ENCODE measurements at regions not wholly inside any gene's neighbourhood (a gene's known extent, or its start where the extent isn't known, plus 50 kb on each side); places are given as distances from the start of the nearest gene placed in this dataset.
A peak's percentile ranks its signal among the peaks of the same experiment; 100 is the strongest.

DNA sequence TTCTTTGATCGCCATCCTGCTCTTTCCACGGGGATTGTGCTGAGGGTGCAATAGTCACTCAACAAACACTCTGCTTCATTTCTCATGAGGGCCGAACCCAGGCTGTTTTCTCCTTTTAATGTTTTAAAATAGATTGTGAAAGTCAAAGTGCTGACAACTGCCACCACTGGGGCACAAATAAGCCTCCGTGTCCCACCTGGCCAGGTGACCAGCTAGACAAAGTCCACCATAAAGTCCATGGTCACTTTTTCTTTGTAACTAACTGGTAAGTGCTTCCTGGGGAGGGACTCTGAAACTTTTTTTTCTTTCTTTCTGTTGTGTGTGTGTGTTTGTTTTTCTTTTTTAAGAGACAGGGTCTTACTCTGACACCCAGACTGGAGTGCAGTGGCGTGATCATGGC is 219.8 kb downstream of the LY86 start:
- Histone ChIP-seq H3K27me3 (ENCODE audit: insufficient read depth) (no peaks in the 10 kb centered on the region), H3K36me3 (ENCODE audit: insufficient read depth) (no peaks in the 10 kb centered on the region), H4K20me1 (replicated peaks; ENCODE audit: insufficient read depth) (no peaks in the 10 kb centered on the region), H3K9me2 (ENCODE audit: insufficient read depth) (no peaks in the 10 kb centered on the region), H3K4me2 (no peak overlapping the region), H2AFZ (no peak overlapping the region), H3F3A (replicated peaks; ENCODE audit: low read depth) (no peaks in the 10 kb centered on the region), H3K27ac (ENCODE audit: low read depth) (no peak overlapping the region), H3K4me1 (ENCODE audit: insufficient read depth) (peaks cover 11% of the 10 kb centered on the region), H3K79me2 (replicated peaks; ENCODE audit: insufficient read depth) (no peaks in the 10 kb centered on the region), H3K4me3 (no peak overlapping the region)
- ATAC-seq (no peak), DNase-seq (ENCODE audit: low spot score) (no peak)
- no peak overlapping the region for H3K4me3 Mint-ChIP-seq
- TF ChIP-seq POLR2AphosphoS5 (IDR thresholded peaks at IDR 0.05; ENCODE audit: low read depth) (no peak), JUNB (IDR thresholded peaks at IDR 0.05; ENCODE audit: unreplicated experiment) (no peak), EZH2phosphoT487 (IDR thresholded peaks at IDR 0.05; ENCODE audit: unreplicated experiment) (no peak), EZH2 (IDR thresholded peaks at IDR 0.05; ENCODE audit: low read depth, unreplicated experiment) (no peak)
- TF ChIP-seq, protein P1, sequence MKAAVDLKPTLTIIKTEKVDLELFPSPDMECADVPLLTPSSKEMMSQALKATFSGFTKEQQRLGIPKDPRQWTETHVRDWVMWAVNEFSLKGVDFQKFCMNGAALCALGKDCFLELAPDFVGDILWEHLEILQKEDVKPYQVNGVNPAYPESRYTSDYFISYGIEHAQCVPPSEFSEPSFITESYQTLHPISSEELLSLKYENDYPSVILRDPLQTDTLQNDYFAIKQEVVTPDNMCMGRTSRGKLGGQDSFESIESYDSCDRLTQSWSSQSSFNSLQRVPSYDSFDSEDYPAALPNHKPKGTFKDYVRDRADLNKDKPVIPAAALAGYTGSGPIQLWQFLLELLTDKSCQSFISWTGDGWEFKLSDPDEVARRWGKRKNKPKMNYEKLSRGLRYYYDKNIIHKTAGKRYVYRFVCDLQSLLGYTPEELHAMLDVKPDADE (IDR thresholded peaks at IDR 0.05), result no peak
- TF ChIP-seq, protein P2, sequence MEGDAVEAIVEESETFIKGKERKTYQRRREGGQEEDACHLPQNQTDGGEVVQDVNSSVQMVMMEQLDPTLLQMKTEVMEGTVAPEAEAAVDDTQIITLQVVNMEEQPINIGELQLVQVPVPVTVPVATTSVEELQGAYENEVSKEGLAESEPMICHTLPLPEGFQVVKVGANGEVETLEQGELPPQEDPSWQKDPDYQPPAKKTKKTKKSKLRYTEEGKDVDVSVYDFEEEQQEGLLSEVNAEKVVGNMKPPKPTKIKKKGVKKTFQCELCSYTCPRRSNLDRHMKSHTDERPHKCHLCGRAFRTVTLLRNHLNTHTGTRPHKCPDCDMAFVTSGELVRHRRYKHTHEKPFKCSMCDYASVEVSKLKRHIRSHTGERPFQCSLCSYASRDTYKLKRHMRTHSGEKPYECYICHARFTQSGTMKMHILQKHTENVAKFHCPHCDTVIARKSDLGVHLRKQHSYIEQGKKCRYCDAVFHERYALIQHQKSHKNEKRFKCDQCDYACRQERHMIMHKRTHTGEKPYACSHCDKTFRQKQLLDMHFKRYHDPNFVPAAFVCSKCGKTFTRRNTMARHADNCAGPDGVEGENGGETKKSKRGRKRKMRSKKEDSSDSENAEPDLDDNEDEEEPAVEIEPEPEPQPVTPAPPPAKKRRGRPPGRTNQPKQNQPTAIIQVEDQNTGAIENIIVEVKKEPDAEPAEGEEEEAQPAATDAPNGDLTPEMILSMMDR (conservative IDR thresholded peaks at IDR 0.05; ENCODE audit: low read depth in 2 of 2), result no peak
- TF ChIP-seq, protein P3, sequence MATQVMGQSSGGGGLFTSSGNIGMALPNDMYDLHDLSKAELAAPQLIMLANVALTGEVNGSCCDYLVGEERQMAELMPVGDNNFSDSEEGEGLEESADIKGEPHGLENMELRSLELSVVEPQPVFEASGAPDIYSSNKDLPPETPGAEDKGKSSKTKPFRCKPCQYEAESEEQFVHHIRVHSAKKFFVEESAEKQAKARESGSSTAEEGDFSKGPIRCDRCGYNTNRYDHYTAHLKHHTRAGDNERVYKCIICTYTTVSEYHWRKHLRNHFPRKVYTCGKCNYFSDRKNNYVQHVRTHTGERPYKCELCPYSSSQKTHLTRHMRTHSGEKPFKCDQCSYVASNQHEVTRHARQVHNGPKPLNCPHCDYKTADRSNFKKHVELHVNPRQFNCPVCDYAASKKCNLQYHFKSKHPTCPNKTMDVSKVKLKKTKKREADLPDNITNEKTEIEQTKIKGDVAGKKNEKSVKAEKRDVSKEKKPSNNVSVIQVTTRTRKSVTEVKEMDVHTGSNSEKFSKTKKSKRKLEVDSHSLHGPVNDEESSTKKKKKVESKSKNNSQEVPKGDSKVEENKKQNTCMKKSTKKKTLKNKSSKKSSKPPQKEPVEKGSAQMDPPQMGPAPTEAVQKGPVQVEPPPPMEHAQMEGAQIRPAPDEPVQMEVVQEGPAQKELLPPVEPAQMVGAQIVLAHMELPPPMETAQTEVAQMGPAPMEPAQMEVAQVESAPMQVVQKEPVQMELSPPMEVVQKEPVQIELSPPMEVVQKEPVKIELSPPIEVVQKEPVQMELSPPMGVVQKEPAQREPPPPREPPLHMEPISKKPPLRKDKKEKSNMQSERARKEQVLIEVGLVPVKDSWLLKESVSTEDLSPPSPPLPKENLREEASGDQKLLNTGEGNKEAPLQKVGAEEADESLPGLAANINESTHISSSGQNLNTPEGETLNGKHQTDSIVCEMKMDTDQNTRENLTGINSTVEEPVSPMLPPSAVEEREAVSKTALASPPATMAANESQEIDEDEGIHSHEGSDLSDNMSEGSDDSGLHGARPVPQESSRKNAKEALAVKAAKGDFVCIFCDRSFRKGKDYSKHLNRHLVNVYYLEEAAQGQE (IDR thresholded peaks at IDR 0.05; ENCODE audit: unreplicated experiment), result no peak
- peaks cover 2% of the 10 kb centered on the region for H3K27me3 Mint-ChIP-seq (ENCODE audit: insufficient read depth, low read depth, poor library complexity)
- H3K9me3 Mint-ChIP-seq, result no peaks in the 10 kb centered on the region; the same call in 1 of the 3 replicates
- H3K27ac Mint-ChIP-seq, result no peak overlapping the region
- H3K36me3 Mint-ChIP-seq (ENCODE audit: low read depth), result no peaks in the 10 kb centered on the region
- H3K4me1 Mint-ChIP-seq, result peaks cover 33% of the 10 kb centered on the region

DNA sequence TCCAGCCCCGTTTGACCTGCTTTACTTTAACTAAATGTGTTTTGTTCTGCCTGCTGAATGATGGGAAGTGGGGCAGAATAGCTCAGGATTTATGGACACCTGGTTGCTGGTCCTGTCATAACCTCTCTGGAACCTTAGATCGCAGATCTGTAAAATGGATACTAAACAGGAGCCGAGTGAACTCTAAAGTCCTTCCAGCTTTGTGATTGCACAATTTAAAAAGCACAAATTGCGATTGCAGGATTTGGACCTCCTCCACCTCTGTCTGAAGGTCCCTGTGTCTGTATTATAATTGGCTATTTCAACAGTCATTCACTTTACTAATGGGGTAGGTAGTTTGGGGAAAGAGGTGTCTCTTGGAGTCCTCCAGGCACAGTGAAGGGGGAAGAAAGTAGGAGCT is 220.4 kb downstream of the LY86 start:
- no peak for ATAC-seq
- H3K4me3 Mint-ChIP-seq, result no peak overlapping the region
- peaks cover 33% of the 10 kb centered on the region for H3K4me1 Mint-ChIP-seq
- TF ChIP-seq NANOG (IDR thresholded peaks at IDR 0.05; ENCODE audit: borderline replicate concordance), result no peak
- no peak for TF ChIP-seq ZNF114 (CRISPR knock-in tag; IDR thresholded peaks at IDR 0.05)
- TF ChIP-seq, protein P1 (IDR thresholded peaks at IDR 0.05), result no peak
- TF ChIP-seq, protein P2 (conservative IDR thresholded peaks at IDR 0.05; ENCODE audit: low read depth in 2 of 2), result no peak
- no peak for TF ChIP-seq POLR2AphosphoS5 (IDR thresholded peaks at IDR 0.05; ENCODE audit: low read depth)
- no peak for TF ChIP-seq STAT1 (IDR thresholded peaks at IDR 0.05; ENCODE audit: unreplicated experiment)
- TF ChIP-seq CREB1 (CRISPR knock-in tag; IDR thresholded peaks at IDR 0.05; ENCODE audit: low read depth), result no peak
- no peak for TF ChIP-seq ZNF331 (CRISPR knock-in tag; IDR thresholded peaks at IDR 0.05; ENCODE audit: low read depth)

More for the DNA sequence above, 220.4 kb downstream of the LY86 start:
- Histone ChIP-seq H3K4me3 (no peak overlapping the region), H3K79me2 (replicated peaks; ENCODE audit: insufficient read depth) (no peaks in the 10 kb centered on the region), H3K27me3 (ENCODE audit: insufficient read depth) (no peaks in the 10 kb centered on the region), H3K4me2 (no peak overlapping the region), H3K4me1 (ENCODE audit: insufficient read depth) (peaks cover 11% of the 10 kb centered on the region), H3F3A (replicated peaks; ENCODE audit: low read depth) (no peaks in the 10 kb centered on the region), H3K36me3 (ENCODE audit: insufficient read depth) (no peaks in the 10 kb centered on the region), H3K9me2 (ENCODE audit: insufficient read depth) (no peaks in the 10 kb centered on the region), H2AFZ (peak overlapping the region; percentile 11; the same call in 1 of the 2 replicates), H3K27ac (ENCODE audit: low read depth) (no peak overlapping the region), H4K20me1 (replicated peaks; ENCODE audit: insufficient read depth) (no peaks in the 10 kb centered on the region)
- Mint-ChIP-seq H3K9me3 (no peaks in the 10 kb centered on the region; the same call in 1 of the 3 replicates), H3K27ac (no peak overlapping the region), H3K36me3 (ENCODE audit: low read depth) (no peaks in the 10 kb centered on the region), H3K27me3 (ENCODE audit: insufficient read depth, low read depth, poor library complexity) (peaks cover 2% of the 10 kb centered on the region)
- DNase-seq (ENCODE audit: low spot score), result no peak
